ENCODE measurements at regions not wholly inside any gene's neighbourhood (a gene's known extent, or its start where the extent isn't known, plus 50 kb on each side); places are given as distances from the start of the nearest gene placed in this dataset.
A peak's percentile ranks its signal among the peaks of the same experiment; 100 is the strongest.

- TF ChIP-seq ZFX (IDR thresholded peaks at IDR 0.05) = no peak
- peak; percentile 31 for TF ChIP-seq CTCF (conservative IDR thresholded peaks at IDR 0.05)
- H3K27ac ChIP-seq = no peak overlapping the region
These were observed 448.6 kb upstream of the GOLIM4 start for GRCh38 chr3:168544097-168544957.

GRCh38 chr3:168540726-168541125 lies 445.0 kb upstream of the GOLIM4 start:
- no peak overlapping the region for H3K27ac ChIP-seq
- no peak for TF ChIP-seq ZFX (IDR thresholded peaks at IDR 0.05)
- TF ChIP-seq CTCF (conservative IDR thresholded peaks at IDR 0.05) = no peak

- no peak for TF ChIP-seq CTCF (conservative IDR thresholded peaks at IDR 0.05)
- no peak for TF ChIP-seq ZFX (IDR thresholded peaks at IDR 0.05)
- no peak overlapping the region for H3K27ac ChIP-seq
These were observed 444.2 kb upstream of the GOLIM4 start for GRCh38 chr3:168539909-168540308.

GRCh38 chr3:168534761-168535160 lies 439.0 kb upstream of the GOLIM4 start:
- no peak overlapping the region for H3K27ac ChIP-seq
- no peak for TF ChIP-seq CTCF (conservative IDR thresholded peaks at IDR 0.05)
- TF ChIP-seq ZFX (IDR thresholded peaks at IDR 0.05) = no peak

- no peak overlapping the region for H3K27ac ChIP-seq
- TF ChIP-seq ZFX (IDR thresholded peaks at IDR 0.05) (no peak), CTCF (conservative IDR thresholded peaks at IDR 0.05) (no peak)
These were observed 437.9 kb upstream of the GOLIM4 start for GRCh38 chr3:168533600-168533999.

GRCh38 chr3:168532135-168532534 lies 436.4 kb upstream of the GOLIM4 start:
- TF ChIP-seq ZFX (IDR thresholded peaks at IDR 0.05) (no peak), CTCF (conservative IDR thresholded peaks at IDR 0.05) (no peak)
- H3K27ac ChIP-seq = no peak overlapping the region

GRCh38 chr3:168531116-168531515 lies 435.4 kb upstream of the GOLIM4 start:
- H3K27ac ChIP-seq = no peak overlapping the region
- TF ChIP-seq ZFX (IDR thresholded peaks at IDR 0.05) (no peak), CTCF (conservative IDR thresholded peaks at IDR 0.05) (no peak)
